ENCODE measurements at regions not wholly inside any gene's neighbourhood (a gene's known extent, or its start where the extent isn't known, plus 50 kb on each side); places are given as distances from the start of the nearest gene placed in this dataset.

DNA sequence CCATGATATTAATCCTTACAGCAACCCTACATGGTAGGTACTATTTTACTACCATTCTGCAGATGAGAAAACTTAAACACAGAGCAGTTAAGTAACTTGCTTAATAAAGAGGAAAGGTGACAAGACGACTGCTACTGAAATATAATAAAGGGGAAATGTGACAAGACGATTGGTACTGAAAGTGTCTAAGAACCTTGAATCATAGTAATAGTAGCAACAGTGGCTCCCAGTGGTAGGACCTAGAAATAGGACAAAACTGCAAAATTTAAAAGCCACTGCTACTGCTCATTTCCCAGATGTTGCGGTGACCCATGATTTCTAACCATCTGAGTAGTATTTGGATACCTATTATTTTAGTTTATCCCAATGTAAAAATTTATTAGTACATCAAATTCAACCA is 89.5 kb downstream of the TASL start:
- Histone ChIP-seq H3K4me3 (ENCODE audit: low read length) (no peak overlapping the region), H3K9me2 (replicated peaks; ENCODE audit: control insufficient read depth, low read length) (no peaks in the 10 kb centered on the region), H3K4me2 (ENCODE audit: low read length) (no peak overlapping the region), H3F3A (ENCODE audit: control insufficient read depth, insufficient read depth) (no peaks in the 10 kb centered on the region), H3K27me3 (ENCODE audit: control insufficient read depth, low read length) (no peaks in the 10 kb centered on the region), H4K20me1 (ENCODE audit: control insufficient read depth, insufficient read depth, low read depth, low read length) (no peaks in the 10 kb centered on the region; the same call in 1 of the 2 replicates), H3K9me3 (ENCODE audit: control insufficient read depth, insufficient read depth, low read length) (no peaks in the 10 kb centered on the region), H3K27ac (ENCODE audit: low read depth, low read length) (no peak overlapping the region), H3K4me1 (ENCODE audit: control insufficient read depth, low read length) (no peaks in the 10 kb centered on the region), H3K79me2 (ENCODE audit: control insufficient read depth, low read length) (no peaks in the 10 kb centered on the region), H3K36me3 (ENCODE audit: control insufficient read depth, low read length) (no peaks in the 10 kb centered on the region)
- TF ChIP-seq EZH2phosphoT487 (IDR thresholded peaks at IDR 0.05; ENCODE audit: borderline replicate concordance, low read length): no peak
- TF ChIP-seq, protein P1, sequence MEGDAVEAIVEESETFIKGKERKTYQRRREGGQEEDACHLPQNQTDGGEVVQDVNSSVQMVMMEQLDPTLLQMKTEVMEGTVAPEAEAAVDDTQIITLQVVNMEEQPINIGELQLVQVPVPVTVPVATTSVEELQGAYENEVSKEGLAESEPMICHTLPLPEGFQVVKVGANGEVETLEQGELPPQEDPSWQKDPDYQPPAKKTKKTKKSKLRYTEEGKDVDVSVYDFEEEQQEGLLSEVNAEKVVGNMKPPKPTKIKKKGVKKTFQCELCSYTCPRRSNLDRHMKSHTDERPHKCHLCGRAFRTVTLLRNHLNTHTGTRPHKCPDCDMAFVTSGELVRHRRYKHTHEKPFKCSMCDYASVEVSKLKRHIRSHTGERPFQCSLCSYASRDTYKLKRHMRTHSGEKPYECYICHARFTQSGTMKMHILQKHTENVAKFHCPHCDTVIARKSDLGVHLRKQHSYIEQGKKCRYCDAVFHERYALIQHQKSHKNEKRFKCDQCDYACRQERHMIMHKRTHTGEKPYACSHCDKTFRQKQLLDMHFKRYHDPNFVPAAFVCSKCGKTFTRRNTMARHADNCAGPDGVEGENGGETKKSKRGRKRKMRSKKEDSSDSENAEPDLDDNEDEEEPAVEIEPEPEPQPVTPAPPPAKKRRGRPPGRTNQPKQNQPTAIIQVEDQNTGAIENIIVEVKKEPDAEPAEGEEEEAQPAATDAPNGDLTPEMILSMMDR (IDR thresholded peaks at IDR 0.05; ENCODE audit: low read depth, low read length, poor library complexity, severe bottlenecking): no peak

GRCh38 chrX:30483996-30484395 is 93.6 kb downstream of the TASL start:
- H3K27me3 ChIP-seq (ENCODE audit: control insufficient read depth, low read length): no peaks in the 10 kb centered on the region
- no peaks in the 10 kb centered on the region for H3K9me3 ChIP-seq (ENCODE audit: control insufficient read depth, insufficient read depth, low read length)
- H3K9me2 ChIP-seq (replicated peaks; ENCODE audit: control insufficient read depth, low read length): no peaks in the 10 kb centered on the region
- no peaks in the 10 kb centered on the region for H3K79me2 ChIP-seq (ENCODE audit: control insufficient read depth, low read length)
- no peaks in the 10 kb centered on the region for H3K4me1 ChIP-seq (ENCODE audit: control insufficient read depth, low read length)
- H3F3A ChIP-seq (ENCODE audit: control insufficient read depth, insufficient read depth): no peaks in the 10 kb centered on the region
- H3K4me3 ChIP-seq (ENCODE audit: low read length): no peak overlapping the region
- TF ChIP-seq, protein P1 (IDR thresholded peaks at IDR 0.05; ENCODE audit: low read depth, low read length, poor library complexity, severe bottlenecking): no peak
- no peak for TF ChIP-seq EZH2phosphoT487 (IDR thresholded peaks at IDR 0.05; ENCODE audit: borderline replicate concordance, low read length)
- no peaks in the 10 kb centered on the region for H3K36me3 ChIP-seq (ENCODE audit: control insufficient read depth, low read length)
- H4K20me1 ChIP-seq (ENCODE audit: control insufficient read depth, insufficient read depth, low read depth, low read length): no peaks in the 10 kb centered on the region; the same call in 1 of the 2 replicates
- H3K4me2 ChIP-seq (ENCODE audit: low read length): no peak overlapping the region
- H3K27ac ChIP-seq (ENCODE audit: low read depth, low read length): no peak overlapping the region

DNA sequence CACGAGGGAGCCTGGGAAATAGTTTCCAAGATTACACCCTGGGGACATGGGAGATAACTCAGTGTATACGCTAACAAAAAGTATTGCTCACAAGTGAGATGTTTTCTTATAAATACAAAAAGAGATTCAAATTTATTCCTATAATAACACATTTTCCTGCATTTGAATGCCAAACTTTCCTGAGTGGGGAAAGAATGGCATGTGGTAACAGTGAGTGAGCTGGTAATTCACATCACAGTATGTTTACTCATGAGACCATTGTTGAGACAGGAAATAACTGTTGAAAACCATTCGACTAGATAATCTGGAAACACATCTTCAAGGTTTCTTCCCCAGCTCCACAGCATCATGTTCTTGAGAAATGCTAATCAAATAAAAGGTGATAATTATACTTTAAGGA is 109.1 kb downstream of the TASL start:
- no peaks in the 10 kb centered on the region for H3K27me3 ChIP-seq (ENCODE audit: control insufficient read depth, low read length)
- TF ChIP-seq, protein P1 (IDR thresholded peaks at IDR 0.05; ENCODE audit: low read depth, low read length, poor library complexity, severe bottlenecking): no peak
- no peak for TF ChIP-seq EZH2phosphoT487 (IDR thresholded peaks at IDR 0.05; ENCODE audit: borderline replicate concordance, low read length)
- H3K4me3 ChIP-seq (ENCODE audit: low read length): no peak overlapping the region
- H3K27ac ChIP-seq (ENCODE audit: low read depth, low read length): no peak overlapping the region
- H3K79me2 ChIP-seq (ENCODE audit: control insufficient read depth, low read length): no peaks in the 10 kb centered on the region
- no peaks in the 10 kb centered on the region for H3K4me1 ChIP-seq (ENCODE audit: control insufficient read depth, low read length)
- no peaks in the 10 kb centered on the region for H3F3A ChIP-seq (ENCODE audit: control insufficient read depth, insufficient read depth)
- no peaks in the 10 kb centered on the region for H3K36me3 ChIP-seq (ENCODE audit: control insufficient read depth, low read length)
- H3K9me2 ChIP-seq (replicated peaks; ENCODE audit: control insufficient read depth, low read length): no peaks in the 10 kb centered on the region
- no peak overlapping the region for H3K4me2 ChIP-seq (ENCODE audit: low read length)
- no peaks in the 10 kb centered on the region for H3K9me3 ChIP-seq (ENCODE audit: control insufficient read depth, insufficient read depth, low read length)
- no peaks in the 10 kb centered on the region for H4K20me1 ChIP-seq (ENCODE audit: control insufficient read depth, insufficient read depth, low read depth, low read length)
